Astrocyte (in vitro differentiated cells and primary cell): ENCODE measurements at regions not wholly inside any gene's neighbourhood (a gene's known extent, or its start where the extent isn't known, plus 50 kb on each side); places are given as distances from the start of the nearest gene placed in this dataset.

Experiments used
- DNase-seq: peaks from one replicate; pipeline ENCODE4 v3.0.0-alpha.2; 2010; ENCODE audit warnings: low read depth
- FAIRE-seq: peaks from 2 replicates; lab custom pipeline; 2011; peaks lifted over from hg19 to GRCh38; lab: Jason Lieb, UNC
- H2AFZ ChIP-seq: 2 replicates; pipeline ENCODE4 v1.6.0; 2012; ENCODE audit warnings: low read depth, low read length, inconsistent platforms
- H3K27ac ChIP-seq: 2 replicates; pipeline ENCODE4 v1.5.1; 2011; ENCODE audit warnings: low read depth, low read length, inconsistent platforms
- H3K27me3 ChIP-seq: 2 replicates; pipeline ENCODE4 v1.6.0; 2011; ENCODE audit warnings: low read length, inconsistent platforms; ENCODE audit not compliant: insufficient read depth
- H3K36me3 ChIP-seq: 2 replicates; pipeline ENCODE4 v1.5.1; 2011; ENCODE audit warnings: low read length, inconsistent platforms; ENCODE audit not compliant: insufficient read depth
- H3K4me1 ChIP-seq: 2 replicates; pipeline ENCODE4 v1.5.1; 2011; ENCODE audit warnings: low read length, inconsistent platforms; ENCODE audit not compliant: insufficient read depth
- H3K4me2 ChIP-seq: 2 replicates; pipeline ENCODE4 v1.6.0; 2012; ENCODE audit warnings: low read length, inconsistent platforms
- H3K4me3 ChIP-seq: 2 replicates; pipeline ENCODE4 v1.5.1; 2011; ENCODE audit warnings: low read depth, mild to moderate bottlenecking, low read length, inconsistent platforms; ENCODE audit not compliant: insufficient read depth
- H3K79me2 ChIP-seq: 2 replicates; pipeline ENCODE4 v1.6.0; 2012; ENCODE audit warnings: mild to moderate bottlenecking, low read length, inconsistent platforms; ENCODE audit not compliant: insufficient read depth
- H3K9ac ChIP-seq: 2 replicates; pipeline ENCODE4 v1.6.0; 2012; ENCODE audit warnings: mild to moderate bottlenecking, low read length, inconsistent platforms
- H3K9me3 ChIP-seq: 2 replicates; pipeline ENCODE4 v1.5.1; 2012; ENCODE audit warnings: low read depth, mild to moderate bottlenecking, low read length, inconsistent platforms; ENCODE audit not compliant: insufficient read depth
- H4K20me1 ChIP-seq: 2 replicates; pipeline ENCODE4 v1.6.0; 2012; ENCODE audit warnings: low read length, inconsistent platforms; ENCODE audit not compliant: insufficient read depth
- H3K27ac Mint-ChIP-seq: one replicate; pipeline ENCODE4 v1.8.0; 2021; ENCODE audit warnings: mild to moderate bottlenecking, mixed read lengths; ENCODE audit not compliant: unreplicated experiment
- H3K27me3 Mint-ChIP-seq: one replicate; pipeline ENCODE4 v1.8.0; 2021; ENCODE audit warnings: low read depth, mixed read lengths; ENCODE audit not compliant: unreplicated experiment
- H3K36me3 Mint-ChIP-seq: one replicate; pipeline ENCODE4 v1.8.0; 2021; ENCODE audit warnings: low read depth, mixed read lengths; ENCODE audit not compliant: unreplicated experiment
- H3K4me1 Mint-ChIP-seq: one replicate; pipeline ENCODE4 v1.8.0; 2021; ENCODE audit warnings: low read depth, mixed read lengths; ENCODE audit not compliant: unreplicated experiment
- H3K4me3 Mint-ChIP-seq: one replicate; pipeline ENCODE4 v1.8.0; 2021; ENCODE audit warnings: mild to moderate bottlenecking, moderate library complexity, mixed read lengths; ENCODE audit not compliant: unreplicated experiment
- H3K9me3 Mint-ChIP-seq: one replicate; pipeline ENCODE4 v1.8.0; 2021; ENCODE audit warnings: mild to moderate bottlenecking, mixed read lengths; ENCODE audit not compliant: unreplicated experiment
- EZH2 ChIP-seq: IDR thresholded peaks from 2 replicates; pipeline ENCODE4 v1.6.1; 2012; ENCODE audit warnings: mild to moderate bottlenecking, low read length, inconsistent platforms; ENCODE audit not compliant: insufficient read depth
- TF ChIP-seq, protein P1 (sequence below): IDR thresholded peaks from 2 replicates; pipeline ENCODE4 v1.5.1; 2011; ENCODE audit warnings: low read depth, mild to moderate bottlenecking, inconsistent platforms, low read length, moderate library complexity; ENCODE audit not compliant: insufficient read depth

DNA sequence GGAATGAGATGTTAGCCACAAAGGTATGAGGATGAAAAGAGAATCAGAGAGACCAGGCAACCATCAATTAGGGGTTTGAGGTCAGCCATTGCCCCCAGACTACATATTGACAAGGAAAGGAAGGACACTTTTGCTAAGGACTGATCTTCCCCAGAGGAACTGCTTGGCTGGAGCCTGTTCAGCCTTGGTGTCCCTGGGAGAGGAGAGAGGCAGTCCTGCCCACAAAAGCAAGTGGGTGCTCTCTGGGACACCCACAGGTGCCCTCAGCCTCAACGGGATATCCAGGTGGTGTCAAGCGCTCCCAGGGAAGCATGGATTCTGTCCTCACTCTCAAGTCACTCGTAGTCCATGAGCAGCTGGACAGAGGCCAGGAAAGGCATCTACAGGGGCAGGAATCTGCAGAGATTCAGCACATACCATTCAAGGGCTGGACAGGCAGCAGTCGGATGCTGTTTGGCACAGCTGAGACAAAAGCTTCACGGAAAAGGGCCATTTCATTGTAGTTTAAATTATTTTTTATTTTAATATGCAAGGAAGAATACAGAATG is 166.2 kb downstream of the UACA start:
- peak overlapping the region; percentile 52 for H3K4me2 ChIP-seq
- H3K4me3 Mint-ChIP-seq = no peak overlapping the region
- no peak overlapping the region for H3K27ac ChIP-seq
- H4K20me1 ChIP-seq = no peaks in the 10 kb centered on the region
- H3K9me3 Mint-ChIP-seq = peaks cover 18% of the 10 kb centered on the region
- FAIRE-seq (no peak), DNase-seq (peak; percentile 42)
- H3K27me3 Mint-ChIP-seq = no peaks in the 10 kb centered on the region
- H3K9ac ChIP-seq = no peak overlapping the region
- peaks cover 5% of the 10 kb centered on the region for H3K36me3 Mint-ChIP-seq
- no peaks in the 10 kb centered on the region for H3K9me3 ChIP-seq
- no peaks in the 10 kb centered on the region for H3K27me3 ChIP-seq
- no peak overlapping the region for H3K4me3 ChIP-seq
- H3K4me1 ChIP-seq = peaks cover 15% of the 10 kb centered on the region
- no peak overlapping the region for H2AFZ ChIP-seq
- H3K4me1 Mint-ChIP-seq = peaks cover 17% of the 10 kb centered on the region
- no peaks in the 10 kb centered on the region for H3K36me3 ChIP-seq
- no peaks in the 10 kb centered on the region for H3K79me2 ChIP-seq
- H3K27ac Mint-ChIP-seq = peak overlapping the region; percentile 48
- TF ChIP-seq, protein P1, sequence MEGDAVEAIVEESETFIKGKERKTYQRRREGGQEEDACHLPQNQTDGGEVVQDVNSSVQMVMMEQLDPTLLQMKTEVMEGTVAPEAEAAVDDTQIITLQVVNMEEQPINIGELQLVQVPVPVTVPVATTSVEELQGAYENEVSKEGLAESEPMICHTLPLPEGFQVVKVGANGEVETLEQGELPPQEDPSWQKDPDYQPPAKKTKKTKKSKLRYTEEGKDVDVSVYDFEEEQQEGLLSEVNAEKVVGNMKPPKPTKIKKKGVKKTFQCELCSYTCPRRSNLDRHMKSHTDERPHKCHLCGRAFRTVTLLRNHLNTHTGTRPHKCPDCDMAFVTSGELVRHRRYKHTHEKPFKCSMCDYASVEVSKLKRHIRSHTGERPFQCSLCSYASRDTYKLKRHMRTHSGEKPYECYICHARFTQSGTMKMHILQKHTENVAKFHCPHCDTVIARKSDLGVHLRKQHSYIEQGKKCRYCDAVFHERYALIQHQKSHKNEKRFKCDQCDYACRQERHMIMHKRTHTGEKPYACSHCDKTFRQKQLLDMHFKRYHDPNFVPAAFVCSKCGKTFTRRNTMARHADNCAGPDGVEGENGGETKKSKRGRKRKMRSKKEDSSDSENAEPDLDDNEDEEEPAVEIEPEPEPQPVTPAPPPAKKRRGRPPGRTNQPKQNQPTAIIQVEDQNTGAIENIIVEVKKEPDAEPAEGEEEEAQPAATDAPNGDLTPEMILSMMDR = no peak
- no peak for TF ChIP-seq EZH2

DNA sequence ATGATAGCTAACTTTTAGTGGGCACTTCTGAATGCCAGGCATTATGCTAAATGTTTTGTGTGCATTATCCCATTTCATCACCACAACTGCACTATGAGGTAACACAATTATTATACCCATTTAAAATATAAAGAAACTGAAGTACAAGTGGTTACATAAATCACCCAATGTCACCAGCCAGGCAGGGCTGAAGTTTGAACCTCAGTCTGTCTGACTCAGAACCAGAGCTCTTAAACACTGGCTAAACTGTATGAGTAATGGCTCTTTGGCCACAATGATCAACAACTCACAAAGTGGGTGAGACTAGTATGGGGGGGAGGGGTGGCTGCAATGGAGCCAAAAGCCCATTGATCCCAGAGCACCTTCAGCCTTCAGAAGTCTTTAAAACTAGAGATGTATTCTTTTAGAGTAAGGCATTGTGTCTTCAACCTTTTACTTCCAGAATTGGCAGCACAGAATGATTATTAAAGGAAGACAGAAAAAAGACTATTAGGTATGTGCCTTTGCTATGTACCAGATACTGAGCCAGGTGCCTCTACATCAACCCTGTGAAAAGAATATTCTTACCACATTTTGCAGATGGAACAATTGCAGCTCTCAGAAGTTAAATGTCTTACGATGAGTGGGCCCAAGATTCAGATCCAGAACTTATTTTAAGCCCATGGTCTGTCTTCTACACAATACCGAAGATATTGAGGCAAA is 166.9 kb downstream of the UACA start:
- Mint-ChIP-seq H3K36me3 (peaks cover 8% of the 10 kb centered on the region), H3K9me3 (peaks cover 21% of the 10 kb centered on the region), H3K4me3 (peak overlapping the region; percentile 1), H3K27ac (peak overlapping the region; percentile 4), H3K27me3 (no peaks in the 10 kb centered on the region), H3K4me1 (peaks cover 17% of the 10 kb centered on the region)
- Histone ChIP-seq H4K20me1 (no peaks in the 10 kb centered on the region), H3K79me2 (no peaks in the 10 kb centered on the region), H2AFZ (no peak overlapping the region), H3K4me2 (peak overlapping the region; percentile 52), H3K36me3 (no peaks in the 10 kb centered on the region), H3K27me3 (no peaks in the 10 kb centered on the region), H3K4me3 (no peak overlapping the region), H3K4me1 (peaks cover 15% of the 10 kb centered on the region), H3K9me3 (no peaks in the 10 kb centered on the region), H3K9ac (no peak overlapping the region), H3K27ac (no peak overlapping the region)
- DNase-seq (peak; percentile 95), FAIRE-seq (peak; percentile 60)
- TF ChIP-seq, protein P1 = no peak
- TF ChIP-seq EZH2 = no peak

DNA sequence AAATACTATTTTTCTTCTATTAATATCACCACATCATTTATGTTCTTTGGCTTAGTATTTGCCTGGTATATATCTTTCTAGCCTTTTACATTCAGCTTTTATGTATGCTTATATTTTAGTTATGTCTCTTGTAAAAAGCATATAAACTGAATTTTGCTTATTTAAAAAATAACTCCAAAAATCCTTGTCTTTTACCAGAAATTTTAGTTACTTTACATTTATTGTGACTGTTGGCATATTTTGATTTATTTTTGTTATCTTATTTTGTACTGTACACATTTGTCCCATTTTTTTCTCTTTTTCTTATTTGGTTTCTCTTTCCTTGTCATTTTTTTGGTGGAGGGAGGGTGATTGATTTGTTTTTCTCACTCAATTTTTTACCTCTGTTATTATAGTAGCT is 169.6 kb downstream of the UACA start:
- peaks cover 29% of the 10 kb centered on the region for H3K4me1 Mint-ChIP-seq
- Histone ChIP-seq H3K27me3 (no peaks in the 10 kb centered on the region), H2AFZ (no peak overlapping the region), H3K27ac (no peak overlapping the region), H3K9ac (no peak overlapping the region), H3K4me3 (no peak overlapping the region), H3K36me3 (no peaks in the 10 kb centered on the region), H3K4me1 (peaks cover 25% of the 10 kb centered on the region), H3K9me3 (no peaks in the 10 kb centered on the region), H4K20me1 (no peaks in the 10 kb centered on the region), H3K79me2 (no peaks in the 10 kb centered on the region), H3K4me2 (no peak overlapping the region)
- peaks cover 26% of the 10 kb centered on the region for H3K9me3 Mint-ChIP-seq
- peaks cover 8% of the 10 kb centered on the region for H3K36me3 Mint-ChIP-seq
- DNase-seq (no peak), FAIRE-seq (no peak)
- H3K27ac Mint-ChIP-seq = no peak overlapping the region
- no peaks in the 10 kb centered on the region for H3K27me3 Mint-ChIP-seq
- no peak for TF ChIP-seq EZH2
- TF ChIP-seq, protein P1 = no peak
- H3K4me3 Mint-ChIP-seq = no peak overlapping the region
